Brain microvascular endothelial cell (primary cell): ENCODE measurements at regions not wholly inside any gene's neighbourhood (a gene's known extent, or its start where the extent isn't known, plus 50 kb on each side); places are given as distances from the start of the nearest gene placed in this dataset.
"Not testable (repeated sequence)": the region's sequence is repeated elsewhere in the genome, so short reads cannot be mapped to it uniquely, and the experiment has no call there.

Source experiments
- DNase-seq: peaks from one replicate; pipeline ENCODE4 v3.0.0-alpha.2; 2020
- H3K27ac ChIP-seq: fragments of 250-450 bp; sonication (Bioruptor Pico); 2 replicates; pipeline ENCODE4 v1.5.1; 2020; ENCODE audit warnings: mild to moderate bottlenecking, moderate library complexity
- H3K27me3 ChIP-seq: fragments of 250-450 bp; sonication (Bioruptor Pico); replicated peaks from 2 replicates; pipeline ENCODE4 v1.5.1; 2020; ENCODE audit warnings: mild to moderate bottlenecking
- H3K36me3 ChIP-seq: fragments of 250-450 bp; sonication (Bioruptor Pico); replicated peaks from 2 replicates; pipeline ENCODE4 v1.5.1; 2020; ENCODE audit warnings: mild to moderate bottlenecking
- H3K4me3 ChIP-seq: 2 replicates; pipeline ENCODE4 v1.5.1; 2011; ENCODE audit warnings: low read depth, mild to moderate bottlenecking, control low read depth, low read length, moderate library complexity
- CTCF ChIP-seq: IDR thresholded peaks from 2 replicates; pipeline ENCODE4 v1.5.1; 2011; ENCODE audit warnings: low read depth, mild to moderate bottlenecking, moderate library complexity, low read length, control low read depth, inconsistent platforms; ENCODE audit errors: missing control alignments
- in situ Hi-C: cut with HindIII; loops from 2 replicates; pipeline ENCODE4 v1.10.0; 2017; ENCODE audit warnings: low sequenced_read_pairs, low pct_ligation_motif_present

- no peak overlapping the region for H3K4me3 ChIP-seq
- in situ Hi-C loops = no loop called here
- no peak for TF ChIP-seq CTCF
- H3K27me3 ChIP-seq = no peaks in the 10 kb centered on the region
- DNase-seq = no peak
- H3K27ac ChIP-seq = no peak overlapping the region
- no peaks in the 10 kb centered on the region for H3K36me3 ChIP-seq
These were observed 421.8 kb downstream of the ACTL7B start for GRCh38 chr9:108434036-108434435.

- Histone ChIP-seq H3K27me3 (no peaks in the 10 kb centered on the region), H3K27ac (no peak overlapping the region), H3K36me3 (no peaks in the 10 kb centered on the region), H3K4me3 (no peak overlapping the region)
- no peak for DNase-seq
- no peak for TF ChIP-seq CTCF
- in situ Hi-C loops = no loop called here
These were observed 425.1 kb downstream of the ACTL7B start for GRCh38 chr9:108430655-108431054.

DNA sequence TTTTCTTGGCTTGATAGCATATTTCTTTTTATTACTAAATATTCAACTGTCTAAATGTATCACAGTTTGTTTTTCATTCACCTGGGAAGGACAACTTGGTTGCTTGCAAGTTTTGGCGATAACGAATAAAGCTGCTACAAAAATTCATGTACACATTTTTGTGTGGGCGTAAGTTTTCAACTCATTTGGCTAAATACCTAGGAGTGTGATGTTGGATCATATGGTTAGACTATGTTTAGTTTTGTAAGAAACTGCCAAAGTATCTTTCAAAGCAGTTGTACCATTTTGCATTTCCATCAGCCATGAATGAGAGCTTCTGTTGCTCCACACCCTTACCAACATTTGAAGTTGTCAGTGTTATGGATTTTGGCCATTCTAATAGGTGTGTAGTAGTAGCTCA lies 428.0 kb downstream of the ACTL7B start:
- in situ Hi-C loops = no loop called here
- H3K27me3 ChIP-seq = no peaks in the 10 kb centered on the region
- H3K36me3 ChIP-seq = no peaks in the 10 kb centered on the region
- no peak overlapping the region for H3K4me3 ChIP-seq
- H3K27ac ChIP-seq = no peak overlapping the region
- no peak for DNase-seq
- TF ChIP-seq CTCF = no peak

GRCh38 chr9:108426421-108426940 lies 429.3 kb downstream of the ACTL7B start:
- in situ Hi-C loops, H3K27ac ChIP-seq, H3K36me3 ChIP-seq, DNase-seq, H3K4me3 ChIP-seq, H3K27me3 ChIP-seq: not testable (repeated sequence)

- in situ Hi-C loops = no loop called here
- no peak for TF ChIP-seq CTCF
- no peak for DNase-seq
- no peaks in the 10 kb centered on the region for H3K36me3 ChIP-seq
- H3K27ac ChIP-seq = no peak overlapping the region
- no peak overlapping the region for H3K4me3 ChIP-seq
- no peaks in the 10 kb centered on the region for H3K27me3 ChIP-seq
These were observed 432.4 kb downstream of the ACTL7B start for GRCh38 chr9:108423433-108423832.

GRCh38 chr9:108419379-108419778 lies 436.4 kb downstream of the ACTL7B start:
- DNase-seq = no peak
- no peak for TF ChIP-seq CTCF
- in situ Hi-C loops = no loop called here
- Histone ChIP-seq H3K4me3 (no peak overlapping the region), H3K27ac (no peak overlapping the region), H3K36me3 (no peaks in the 10 kb centered on the region), H3K27me3 (no peaks in the 10 kb centered on the region)
